Testis (tissue), 2 donors: ENCODE measurements at regions not wholly inside any gene's neighbourhood (a gene's known extent, or its start where the extent isn't known, plus 50 kb on each side); places are given as distances from the start of the nearest gene placed in this dataset.

Source experiments
- DNase-seq: peaks from one replicate; pipeline ENCODE4 v3.0.0-alpha.2; 2019
- H3K27ac ChIP-seq, 2 donors: fragments of 200-600 bp; sonication (generic); one replicate each; pipeline ENCODE4 v1.5.1; 2019
- H3K27me3 ChIP-seq: fragments of 200-600 bp; sonication (generic); one replicate; pipeline ENCODE4 v1.5.1; 2019
- H3K36me3 ChIP-seq: fragments of 200-600 bp; sonication (generic); one replicate; pipeline ENCODE4 v1.5.1; 2017; ENCODE audit warnings: low read depth; ENCODE audit errors: missing control alignments
- H3K4me1 ChIP-seq: fragments of 200-600 bp; sonication (generic); one replicate; pipeline ENCODE4 v1.5.1; 2019
- H3K4me3 ChIP-seq, 2 donors: fragments of 200-600 bp; sonication (generic); one replicate each; pipeline ENCODE4 v1.5.1; 2017 to 2019
- H3K9me3 ChIP-seq: fragments of 200-600 bp; sonication (generic); one replicate; pipeline ENCODE4 v1.5.1; 2017
- POLR2A ChIP-seq: fragments of 450-650 bp; IDR thresholded peaks from one replicate; pipeline ENCODE4 v1.6.1; 2017; ENCODE audit warnings: antibody characterized with exemption, mild to moderate bottlenecking, moderate library complexity
- WGBS, 2 donors: methylation state at CpG; one replicate each; pipeline ENCODE4 v1.1.5; 2018; 5-methylcytosine and 5-hydroxymethylcytosine counted together
- intact Hi-C: fragments of 100-400 bp; cut with DNase I; formaldehyde crosslinking; loops from one replicate; pipeline ENCODE4 v1.15.1; 2023; ENCODE audit warnings: low total_unique reads
- TF ChIP-seq, protein P1 (sequence below), 3 experiments: fragments of 450-650 bp in 2 of 3; fragments of 200-600 bp in 1 of 3; sonication (generic) in 1 of 3; IDR thresholded peaks; one replicate each; pipeline ENCODE4 v1.5.1; 2016 to 2019; ENCODE audit warnings: antibody characterized with exemption in 3 of 3, mild to moderate bottlenecking in 2 of 3, moderate library complexity in 1 of 3

DNA sequence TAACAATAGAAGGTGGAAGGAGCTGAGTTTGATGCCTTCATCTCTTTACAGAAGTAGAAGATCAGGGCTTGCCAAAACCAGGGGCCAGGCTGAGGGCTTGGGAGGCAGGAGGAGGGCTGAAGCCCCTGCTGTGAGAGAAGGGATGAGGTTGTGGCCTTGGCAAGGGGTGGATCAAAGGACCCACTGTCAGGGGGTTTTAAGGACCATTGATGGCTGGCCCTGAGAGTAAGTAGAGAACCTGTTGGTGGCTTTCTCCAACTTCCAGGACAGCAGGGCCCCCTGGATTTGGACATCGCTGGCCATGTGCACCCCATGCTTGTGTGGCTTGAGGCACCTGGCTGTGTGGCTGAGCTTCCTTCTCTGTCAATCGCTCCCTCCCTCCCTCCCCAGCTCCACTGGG is 927.7 kb downstream of the TBC1D22A start:
- H3K27ac ChIP-seq, result no peak overlapping the region

GRCh38 chr22:47687776-47688175 is 925.3 kb downstream of the TBC1D22A start:
- no peak for DNase-seq
- no peaks in the 10 kb centered on the region for H3K36me3 ChIP-seq
- H3K27me3 ChIP-seq, result no peaks in the 10 kb centered on the region
- H3K4me3 ChIP-seq, result no peak overlapping the region
- 85 to 91% methylated on average over 4 of the region's 4 CpGs for WGBS, 2 donors
- no peaks in the 10 kb centered on the region for H3K4me1 ChIP-seq
- no peaks in the 10 kb centered on the region for H3K9me3 ChIP-seq
- intact Hi-C loops, result no loop called here
- H3K27ac ChIP-seq, result no peak overlapping the region
- no peak for TF ChIP-seq POLR2A
- TF ChIP-seq, protein P1, sequence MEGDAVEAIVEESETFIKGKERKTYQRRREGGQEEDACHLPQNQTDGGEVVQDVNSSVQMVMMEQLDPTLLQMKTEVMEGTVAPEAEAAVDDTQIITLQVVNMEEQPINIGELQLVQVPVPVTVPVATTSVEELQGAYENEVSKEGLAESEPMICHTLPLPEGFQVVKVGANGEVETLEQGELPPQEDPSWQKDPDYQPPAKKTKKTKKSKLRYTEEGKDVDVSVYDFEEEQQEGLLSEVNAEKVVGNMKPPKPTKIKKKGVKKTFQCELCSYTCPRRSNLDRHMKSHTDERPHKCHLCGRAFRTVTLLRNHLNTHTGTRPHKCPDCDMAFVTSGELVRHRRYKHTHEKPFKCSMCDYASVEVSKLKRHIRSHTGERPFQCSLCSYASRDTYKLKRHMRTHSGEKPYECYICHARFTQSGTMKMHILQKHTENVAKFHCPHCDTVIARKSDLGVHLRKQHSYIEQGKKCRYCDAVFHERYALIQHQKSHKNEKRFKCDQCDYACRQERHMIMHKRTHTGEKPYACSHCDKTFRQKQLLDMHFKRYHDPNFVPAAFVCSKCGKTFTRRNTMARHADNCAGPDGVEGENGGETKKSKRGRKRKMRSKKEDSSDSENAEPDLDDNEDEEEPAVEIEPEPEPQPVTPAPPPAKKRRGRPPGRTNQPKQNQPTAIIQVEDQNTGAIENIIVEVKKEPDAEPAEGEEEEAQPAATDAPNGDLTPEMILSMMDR (IDR thresholded peaks at IDR 0.05), result no peak

More for the DNA sequence above, 927.7 kb downstream of the TBC1D22A start:
- H3K27me3 ChIP-seq, result no peaks in the 10 kb centered on the region
- no peak for TF ChIP-seq POLR2A
- 94% methylated on average over 2 of the region's 2 CpGs; no CpG with 5 or more reads in 1 of the 2 donors for WGBS, 2 donors
- intact Hi-C loops, result no loop called here
- H3K36me3 ChIP-seq, result no peaks in the 10 kb centered on the region
- no peak overlapping the region for H3K4me3 ChIP-seq
- no peaks in the 10 kb centered on the region for H3K9me3 ChIP-seq
- H3K4me1 ChIP-seq, result no peaks in the 10 kb centered on the region
- DNase-seq, result no peak

DNA sequence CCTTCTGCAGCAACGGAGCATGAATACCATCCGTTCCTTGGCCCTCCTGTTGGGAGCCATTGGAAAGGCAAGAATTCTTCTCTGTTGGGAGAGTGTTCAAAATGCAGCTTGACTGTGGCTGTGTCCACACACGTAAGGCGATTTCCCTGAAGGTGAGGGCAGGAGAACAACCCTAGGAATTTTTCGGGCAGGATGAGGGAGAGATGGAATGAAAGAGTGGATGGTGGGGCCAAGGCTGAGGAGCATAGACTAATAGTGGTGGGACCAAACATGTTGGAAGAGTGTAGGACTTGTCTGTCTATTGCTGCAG is 924.9 kb downstream of the TBC1D22A start:
- DNase-seq, result no peak
- 86 to 91% methylated on average over 5 of the region's 5 CpGs for whole genome bisulfite sequencing, 2 donors
- no peak for TF ChIP-seq POLR2A
- TF ChIP-seq, protein P1 (IDR thresholded peaks at IDR 0.05), result no peak
- Histone ChIP-seq H3K27me3 (no peaks in the 10 kb centered on the region), H3K36me3 (no peaks in the 10 kb centered on the region), H3K27ac (no peak overlapping the region), H3K4me1 (no peaks in the 10 kb centered on the region), H3K9me3 (no peaks in the 10 kb centered on the region), H3K4me3 (no peak overlapping the region)
- intact Hi-C loops, result no loop called here

GRCh38 chr22:47686594-47687345 is 924.3 kb downstream of the TBC1D22A start:
- intact Hi-C loops, result no loop called here
- Histone ChIP-seq H3K9me3 (no peaks in the 10 kb centered on the region), H3K4me1 (no peaks in the 10 kb centered on the region), H3K36me3 (no peaks in the 10 kb centered on the region), H3K27ac (no peak overlapping the region), H3K27me3 (no peaks in the 10 kb centered on the region), H3K4me3 (no peak overlapping the region)
- WGBS, 2 donors, result 86 to 87% methylated on average over 11 of the region's 11 CpGs
- DNase-seq, result no peak
- TF ChIP-seq POLR2A, result no peak
- TF ChIP-seq, protein P1 (IDR thresholded peaks at IDR 0.05), result no peak

DNA sequence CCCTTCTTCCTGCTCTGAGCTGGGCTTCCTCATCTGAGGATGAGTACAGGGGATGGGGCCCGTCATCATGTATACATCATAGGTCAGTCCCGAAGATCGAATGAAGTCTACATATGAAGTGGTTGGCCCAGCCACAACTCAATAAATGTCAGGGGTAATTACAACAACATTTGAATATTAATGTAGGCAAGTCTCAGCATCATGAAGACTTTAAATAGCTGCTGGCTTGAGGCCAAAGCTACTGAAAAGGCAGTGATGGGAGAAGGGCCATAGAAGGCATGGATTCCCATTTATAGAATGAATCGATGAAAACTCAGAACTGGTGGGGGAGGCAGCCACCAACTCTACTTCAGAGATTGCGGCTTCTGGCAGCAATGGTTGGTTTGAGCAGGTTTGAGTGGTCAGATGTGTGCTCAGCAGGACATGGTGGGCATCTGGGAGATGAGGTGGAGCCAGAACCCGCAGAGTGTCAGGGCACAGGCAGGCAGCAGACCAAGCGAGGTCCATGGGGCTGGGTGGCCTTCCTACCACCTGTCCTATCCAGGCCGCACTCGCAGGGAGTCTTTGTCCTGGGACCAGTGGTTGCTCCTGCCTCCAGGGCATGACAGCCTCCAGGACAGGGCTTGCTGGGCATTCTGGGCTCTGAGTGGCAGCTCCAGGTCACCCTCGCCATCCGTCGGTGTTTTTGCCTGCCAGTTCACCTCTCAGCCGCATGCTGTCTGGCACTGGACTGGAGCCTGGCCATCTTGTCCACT is 919.1 kb downstream of the TBC1D22A start:
- DNase-seq, result no peak
- peaks cover 4% of the 10 kb centered on the region for H3K4me1 ChIP-seq
- 90 to 95% methylated on average over 12 to 13 of the region's 13 CpGs for WGBS, 2 donors

More for the DNA sequence above, 919.1 kb downstream of the TBC1D22A start:
- intact Hi-C loops, result no loop called here
- no peak overlapping the region for H3K4me3 ChIP-seq
- no peaks in the 10 kb centered on the region for H3K27me3 ChIP-seq
- no peaks in the 10 kb centered on the region for H3K36me3 ChIP-seq
- TF ChIP-seq, protein P1 (IDR thresholded peaks at IDR 0.05), result no peak
- no peak for TF ChIP-seq POLR2A
- no peaks in the 10 kb centered on the region for H3K9me3 ChIP-seq
- no peak overlapping the region for H3K27ac ChIP-seq
